IPS-NIHi11 (cell line): ENCODE measurements at regions not wholly inside any gene's neighbourhood (a gene's known extent, or its start where the extent isn't known, plus 50 kb on each side); places are given as distances from the start of the nearest gene placed in this dataset.
"Not testable (repeated sequence)": the region's sequence is repeated elsewhere in the genome, so short reads cannot be mapped to it uniquely, and the experiment has no call there.

Experiments
- DNase-seq: peaks from one replicate; pipeline ENCODE4 v3.0.0; 2012; ENCODE audit warnings: mixed read lengths, low spot score

DNA sequence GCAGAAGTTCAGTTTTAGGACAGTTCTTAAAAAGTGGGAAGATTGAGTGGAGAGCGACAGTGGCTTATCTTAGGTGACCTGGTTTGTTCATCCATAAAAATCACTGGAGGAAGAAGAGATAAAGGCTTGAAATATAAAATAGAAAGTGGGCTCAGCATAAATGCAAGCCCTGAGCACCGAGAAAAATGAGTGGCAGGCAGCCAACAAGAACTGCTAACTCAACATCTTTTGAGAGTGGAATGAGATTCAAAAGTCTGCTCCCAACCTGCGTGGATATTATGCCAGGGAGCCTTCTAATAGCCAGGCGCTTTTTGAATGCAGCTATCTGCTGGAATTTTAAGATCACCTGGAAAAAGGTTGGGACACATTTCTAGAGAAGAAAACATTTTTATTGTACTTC is 666.5 kb downstream of the FLRT2 start:
- no peak for DNase-seq

DNA sequence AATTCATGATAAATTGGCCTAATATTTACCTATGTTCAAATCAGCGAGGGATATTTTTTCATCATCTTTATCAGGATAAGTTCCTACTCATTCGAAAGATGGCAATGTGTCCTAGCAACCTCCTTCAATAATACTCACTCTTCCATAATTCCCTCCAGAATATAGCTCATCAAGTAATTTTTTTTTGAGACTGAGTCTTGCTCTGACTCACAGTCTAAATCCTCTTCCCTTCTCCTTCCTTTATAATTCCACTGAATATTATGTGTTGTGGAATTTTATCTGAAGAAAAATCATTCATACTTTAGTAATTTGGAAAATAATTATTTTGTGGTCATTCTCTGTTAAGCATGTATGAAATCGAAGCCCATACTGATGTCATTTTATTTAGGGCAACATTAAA is 663.8 kb downstream of the FLRT2 start:
- no peak for DNase-seq

DNA sequence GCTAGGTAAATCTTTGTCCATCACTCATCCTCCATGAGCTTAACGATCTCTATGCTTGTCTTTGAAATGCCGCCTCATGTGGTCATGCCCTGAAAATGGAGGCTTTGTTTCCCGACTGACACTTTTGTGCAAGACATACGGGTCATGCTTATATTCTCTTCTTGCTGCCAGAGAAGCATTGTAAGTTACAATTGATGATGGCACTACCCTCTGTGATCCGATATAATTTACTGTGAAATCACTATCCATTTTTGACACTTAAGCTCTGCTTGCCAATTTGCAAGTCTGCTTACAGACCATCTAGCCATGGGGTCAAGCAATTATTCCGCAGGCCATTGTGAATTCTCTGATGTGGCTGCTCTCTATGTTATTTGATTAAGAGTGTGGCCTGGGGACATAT is 650.0 kb downstream of the FLRT2 start:
- no peak for DNase-seq

DNA sequence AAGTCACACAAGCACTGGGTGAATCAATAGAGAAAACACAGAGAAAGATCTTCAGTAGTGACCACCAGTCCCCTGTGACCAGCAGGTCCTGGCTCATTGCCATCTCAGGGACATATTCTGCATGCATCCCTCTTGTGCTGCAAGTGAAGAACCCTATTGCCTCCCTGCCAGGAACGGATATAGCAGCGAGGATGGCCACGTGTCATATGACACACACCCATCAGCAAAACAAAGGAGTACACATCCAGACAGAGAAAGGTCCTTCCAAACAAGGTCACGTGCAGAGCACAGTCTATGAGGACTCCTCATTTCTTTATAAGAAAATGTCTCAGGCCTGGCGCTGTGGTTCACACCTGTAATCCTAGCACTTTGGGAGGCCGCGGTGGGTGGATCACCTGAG is 638.4 kb downstream of the FLRT2 start:
- DNase-seq: peak; percentile 11

DNA sequence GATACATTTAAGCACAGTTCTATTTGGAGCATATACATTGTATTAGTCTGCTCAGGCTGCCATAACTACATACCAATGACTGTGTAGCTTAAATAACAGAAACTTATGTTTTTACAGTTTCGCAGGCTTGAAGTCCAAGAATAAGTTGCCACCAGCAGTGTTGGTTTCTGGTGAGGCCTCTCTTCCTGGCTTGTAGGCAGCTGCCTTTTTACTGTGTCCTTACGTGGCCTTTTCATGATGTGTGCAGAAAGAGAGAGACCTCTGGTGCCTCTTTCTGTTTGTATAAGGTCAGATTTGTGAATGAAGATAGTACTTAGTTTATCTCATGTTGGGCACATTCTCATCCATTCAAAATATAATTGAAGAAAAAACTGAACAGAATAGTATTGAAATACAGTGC is 636.6 kb downstream of the FLRT2 start:
- DNase-seq: no peak

DNA sequence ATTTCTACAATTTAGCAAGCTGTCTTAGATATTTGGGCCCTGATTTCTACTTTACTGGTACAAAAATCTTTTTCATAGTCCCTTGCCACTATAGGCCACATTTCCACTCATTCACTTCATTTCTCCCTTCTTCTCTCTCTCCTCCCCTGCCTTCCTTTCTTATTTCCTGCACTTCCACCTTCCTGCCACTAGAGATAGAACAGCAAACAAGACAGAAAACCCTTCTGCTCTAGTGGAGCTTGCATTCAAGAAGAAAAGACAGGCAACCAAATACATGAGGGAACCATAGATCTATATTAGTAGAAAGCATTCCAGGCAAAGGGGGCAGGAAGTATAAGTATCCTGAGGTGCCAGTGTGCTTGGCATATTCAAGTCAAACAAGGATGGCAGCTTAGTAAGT is 623.5 kb downstream of the FLRT2 start:
- peak; percentile 35 for DNase-seq

DNA sequence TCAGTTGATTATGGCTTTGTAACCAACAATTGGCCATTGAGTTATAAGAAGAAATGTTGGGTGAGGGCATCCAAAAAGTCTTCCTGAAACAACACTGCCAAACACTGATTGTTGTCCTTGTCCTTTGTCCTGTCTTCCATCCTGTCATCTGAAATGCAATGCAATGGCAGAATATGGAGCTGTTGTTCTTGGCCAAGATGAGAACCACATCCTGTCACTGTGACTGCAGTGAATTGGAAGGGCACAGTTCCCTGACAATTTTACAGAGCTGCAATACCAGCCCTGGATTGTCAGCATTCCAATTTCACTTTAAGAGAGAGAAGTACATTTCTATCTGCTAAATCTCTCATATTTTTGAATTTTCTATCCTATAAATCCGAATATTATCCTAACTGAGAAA is 613.3 kb downstream of the FLRT2 start:
- no peak for DNase-seq

DNA sequence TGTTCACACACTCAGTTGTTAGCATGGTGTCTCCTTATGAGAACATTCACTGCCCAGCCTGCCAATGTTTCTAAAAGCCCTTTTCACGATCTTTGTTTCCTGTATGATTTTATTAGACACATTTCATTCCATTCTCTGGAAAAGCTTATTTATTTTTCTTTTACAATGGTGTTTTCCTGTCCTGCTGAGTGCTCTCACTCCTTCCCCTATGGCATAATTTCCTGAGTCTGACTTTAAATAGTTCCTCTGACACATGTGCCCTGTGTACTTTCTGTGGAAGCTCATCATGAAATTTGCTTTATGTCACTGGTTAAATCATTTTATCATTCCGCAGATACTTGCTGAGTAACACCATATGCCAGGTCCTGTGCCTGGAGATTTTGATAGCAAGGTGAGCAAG is 612.0 kb downstream of the FLRT2 start:
- DNase-seq: no peak

DNA sequence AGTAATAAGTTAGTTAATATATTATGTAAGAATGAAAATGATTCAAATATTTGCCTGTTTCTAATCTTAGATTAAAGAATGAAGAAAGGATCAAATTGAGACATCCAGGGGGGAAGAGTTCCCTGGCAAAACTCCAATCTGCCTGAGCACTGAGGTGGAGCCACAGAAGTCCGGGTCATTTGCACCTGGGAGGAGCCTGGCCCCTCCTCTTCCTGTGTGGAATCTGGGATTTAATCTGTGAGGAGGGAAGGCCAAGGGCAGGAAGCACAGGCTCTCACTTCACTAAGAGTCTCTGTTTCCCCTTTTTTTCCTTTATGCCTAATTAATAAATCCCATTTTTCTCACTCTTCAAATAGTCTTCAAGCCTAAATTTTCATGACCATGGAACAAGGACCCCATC is 599.5 kb downstream of the FLRT2 start:
- DNase-seq: no peak

DNA sequence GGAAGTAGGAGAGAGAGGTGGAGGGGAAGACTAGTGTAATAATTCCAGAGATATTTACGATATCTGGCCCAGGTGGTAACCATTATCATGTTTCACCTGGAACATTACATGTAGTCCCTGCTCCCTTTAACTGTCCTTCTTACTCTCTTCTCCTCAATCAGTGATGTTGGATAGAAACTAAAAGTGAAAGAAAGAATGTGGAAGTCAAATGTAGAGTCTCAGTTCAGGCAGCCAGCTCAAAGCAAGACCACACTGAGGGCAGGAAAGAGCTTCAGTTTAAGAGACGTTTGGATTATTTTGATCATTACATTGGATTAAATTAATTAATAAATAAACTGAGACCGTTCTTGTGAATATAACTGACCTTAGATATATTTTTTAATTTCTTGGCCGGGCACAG is 594.4 kb downstream of the FLRT2 start:
- no peak for DNase-seq

DNA sequence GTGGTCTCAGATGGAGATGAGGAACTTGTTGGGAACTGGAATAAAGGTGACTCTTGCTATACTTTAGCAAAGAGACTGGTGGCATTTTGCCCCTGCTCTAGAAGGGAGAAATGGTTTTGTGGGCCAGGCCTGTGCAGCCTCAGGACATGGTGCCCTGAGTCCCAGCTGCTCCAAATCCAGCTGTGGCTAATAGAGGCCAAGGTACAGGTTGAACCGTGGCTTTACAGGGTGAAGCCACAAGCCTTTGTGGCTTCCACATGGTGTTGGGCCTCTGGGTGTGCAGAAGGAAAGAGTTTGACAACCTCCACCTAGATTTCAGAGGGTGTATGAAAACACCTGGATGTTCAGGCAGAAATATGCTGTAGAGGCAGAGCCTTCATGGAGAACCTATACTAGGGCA is 586.0 kb downstream of the FLRT2 start:
- DNase-seq: no peak

DNA sequence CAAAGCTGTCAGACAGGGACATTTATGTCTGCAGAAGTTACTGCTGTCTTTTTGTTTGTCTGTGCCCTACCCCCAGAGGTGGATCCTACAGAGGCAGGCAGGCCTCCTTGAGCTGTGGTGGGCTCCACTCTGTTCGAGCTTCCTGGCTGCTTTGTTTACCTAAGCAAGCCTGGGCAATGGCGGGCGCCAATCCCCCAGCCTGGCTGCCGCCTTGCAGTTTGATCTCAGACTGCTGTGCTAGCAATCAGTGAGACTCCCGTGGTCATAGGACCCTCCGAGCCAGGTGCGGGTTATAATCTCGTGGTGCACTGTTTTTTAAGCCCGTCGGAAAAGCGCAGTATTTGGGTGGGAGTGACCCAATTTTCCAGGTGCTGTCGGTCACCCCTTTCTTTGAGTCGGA is 580.9 kb downstream of the FLRT2 start:
- not testable (repeated sequence) for DNase-seq

DNA sequence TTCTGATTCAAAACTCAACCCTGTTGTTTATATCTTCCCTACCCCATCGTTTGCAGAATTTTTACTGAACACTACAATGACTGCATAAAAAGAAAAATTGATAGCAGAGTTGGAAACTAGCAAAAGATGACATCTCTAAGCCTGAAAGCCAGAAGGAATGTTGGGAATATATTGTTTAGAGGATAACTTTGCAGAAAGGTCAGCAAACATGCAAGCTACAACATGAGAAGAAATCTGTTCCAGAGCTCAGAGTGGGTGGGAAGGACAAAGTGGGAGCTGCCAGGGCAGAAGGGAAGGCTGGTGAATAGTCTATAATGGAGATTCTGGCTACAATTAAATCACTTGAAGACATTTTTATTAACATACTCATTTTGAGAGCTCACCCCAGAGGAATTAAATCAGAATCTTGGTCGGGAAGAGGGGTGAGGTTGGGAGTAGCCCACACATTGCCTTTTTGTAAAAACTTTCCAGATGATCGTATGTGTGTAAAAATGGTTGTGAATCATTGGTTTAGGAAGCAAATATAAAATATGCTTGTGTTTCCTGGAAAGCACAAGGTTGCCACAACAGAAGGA is 574.8 kb downstream of the FLRT2 start:
- no peak for DNase-seq

DNA sequence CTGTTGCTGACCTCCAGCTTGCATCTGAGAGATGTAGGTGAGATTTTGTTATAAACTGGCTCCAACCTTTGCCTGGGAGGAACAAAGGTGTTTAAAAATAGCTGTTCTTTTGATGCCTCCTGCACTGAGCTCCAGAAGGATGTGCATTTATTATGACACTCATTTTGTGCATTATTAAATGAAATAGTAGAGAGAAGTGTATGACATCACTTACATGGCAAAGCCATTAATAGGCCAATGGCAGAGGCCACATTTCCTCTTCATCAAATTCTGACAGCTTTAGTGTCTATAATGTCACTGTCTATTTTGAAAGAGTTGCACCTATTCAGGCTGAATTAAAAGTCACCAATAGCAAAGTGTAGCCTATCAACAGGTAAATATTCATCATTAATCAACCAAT is 564.6 kb downstream of the FLRT2 start:
- DNase-seq: no peak

DNA sequence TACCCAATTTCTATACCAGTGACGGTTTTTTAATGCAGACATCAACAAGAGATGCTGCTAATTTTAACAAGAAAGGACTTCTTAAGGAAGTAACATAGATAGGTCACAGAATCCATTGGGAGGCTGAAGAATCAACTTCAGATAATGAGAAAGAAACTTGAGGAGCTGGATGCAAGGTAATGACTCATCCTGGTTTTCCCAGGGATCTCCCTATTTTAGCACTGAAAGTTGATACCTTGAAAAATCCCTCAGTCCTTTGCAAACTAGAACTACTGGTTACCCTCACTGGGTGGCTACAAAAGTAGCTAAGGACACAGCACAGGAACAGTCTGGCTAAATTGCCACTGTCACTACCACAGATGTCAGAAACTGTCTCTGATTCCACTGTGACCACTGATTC is 561.9 kb downstream of the FLRT2 start:
- no peak for DNase-seq

DNA sequence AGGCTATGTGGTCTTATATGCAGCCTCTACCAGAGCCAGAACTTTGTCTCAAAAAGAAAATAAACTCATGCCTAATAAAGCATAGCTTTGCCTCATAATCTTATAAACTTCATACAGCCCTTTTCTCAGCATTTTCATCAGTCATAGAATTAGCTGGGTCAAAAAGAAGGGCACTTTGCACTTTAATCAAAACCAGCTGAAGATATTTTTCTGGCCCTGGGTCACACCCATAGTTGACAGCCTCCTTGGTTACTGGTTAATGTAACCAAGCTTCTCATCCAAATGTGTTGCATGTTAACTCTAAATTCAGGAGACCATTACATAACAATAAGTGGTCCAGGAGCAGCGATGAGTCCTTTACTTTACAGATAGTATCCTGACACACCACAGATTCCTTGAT is 558.2 kb downstream of the FLRT2 start:
- DNase-seq: no peak

DNA sequence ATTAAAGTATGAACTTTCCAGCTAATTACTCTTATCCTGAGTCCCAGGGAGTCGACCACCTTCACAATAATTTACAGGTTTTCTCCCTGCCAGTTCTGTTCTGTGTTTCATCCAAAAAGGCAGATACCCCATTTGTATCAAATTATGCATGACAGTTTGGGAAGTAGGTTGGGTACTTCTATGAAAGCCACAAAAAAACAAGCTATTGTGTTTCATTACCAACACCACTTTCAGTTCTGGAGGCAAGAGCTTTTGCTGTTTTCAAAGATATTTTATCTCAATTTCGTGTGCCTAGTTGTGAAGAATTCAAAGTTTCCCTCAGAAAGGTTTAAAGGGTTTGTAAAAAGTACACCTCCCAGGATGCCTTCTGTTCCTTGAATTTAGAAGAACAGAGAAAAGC is 557.4 kb downstream of the FLRT2 start:
- no peak for DNase-seq

DNA sequence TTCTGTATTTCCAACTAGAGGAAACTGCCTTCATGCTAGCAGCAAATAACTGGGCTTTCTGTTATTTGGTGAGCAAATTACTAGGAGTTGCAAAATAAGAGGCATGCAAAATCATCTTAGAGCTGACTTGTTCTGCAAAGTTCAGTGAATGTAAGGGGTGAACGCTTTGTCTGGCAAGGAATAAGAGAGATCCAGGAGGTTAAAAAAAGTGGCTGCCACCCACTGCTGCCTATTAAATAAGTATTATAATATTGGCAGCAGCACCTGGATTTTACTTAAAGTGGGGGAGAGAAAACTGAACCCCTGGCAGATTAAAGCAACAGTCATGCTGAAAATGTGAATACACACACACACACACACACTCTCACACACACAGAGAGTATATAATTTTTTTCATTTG is 557.0 kb downstream of the FLRT2 start:
- no peak for DNase-seq

DNA sequence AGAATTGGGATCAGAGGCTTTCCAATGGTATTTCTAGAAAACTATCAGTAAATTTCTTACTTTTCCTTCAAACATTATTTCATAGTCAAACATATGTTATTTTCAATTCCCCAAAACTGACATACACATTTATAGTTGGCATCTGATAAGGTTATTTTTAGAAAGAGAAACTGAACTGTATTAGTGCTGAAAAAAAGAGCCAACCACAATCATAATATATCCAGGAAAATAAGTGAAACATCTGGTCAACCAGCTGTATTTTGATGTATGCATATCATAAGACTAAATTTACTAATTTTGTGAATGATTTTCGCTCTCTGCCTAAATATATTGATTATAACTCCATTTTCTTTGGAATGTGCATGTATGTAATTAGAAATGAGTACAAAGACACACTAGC is 554.2 kb downstream of the FLRT2 start:
- DNase-seq: no peak

DNA sequence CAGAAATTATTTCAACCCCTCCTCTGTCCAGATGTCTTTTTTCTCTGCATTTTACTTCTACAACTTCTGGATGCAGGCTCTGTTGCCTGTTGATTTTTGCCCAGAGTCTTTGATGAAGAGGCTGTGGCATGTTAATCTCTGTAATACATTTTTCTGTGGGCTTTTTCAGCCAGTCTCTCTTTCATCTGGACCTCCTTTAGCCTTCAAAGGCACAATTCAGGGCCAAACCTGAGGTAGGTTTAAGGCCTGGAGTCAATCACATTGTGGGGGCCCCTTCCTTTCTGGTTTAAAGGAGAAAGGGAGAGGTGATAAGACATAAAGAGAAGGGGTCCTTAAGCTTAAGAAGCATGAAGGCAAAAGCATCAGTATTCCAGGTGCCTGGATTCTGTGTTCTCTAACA is 553.7 kb downstream of the FLRT2 start:
- DNase-seq: no peak

DNA sequence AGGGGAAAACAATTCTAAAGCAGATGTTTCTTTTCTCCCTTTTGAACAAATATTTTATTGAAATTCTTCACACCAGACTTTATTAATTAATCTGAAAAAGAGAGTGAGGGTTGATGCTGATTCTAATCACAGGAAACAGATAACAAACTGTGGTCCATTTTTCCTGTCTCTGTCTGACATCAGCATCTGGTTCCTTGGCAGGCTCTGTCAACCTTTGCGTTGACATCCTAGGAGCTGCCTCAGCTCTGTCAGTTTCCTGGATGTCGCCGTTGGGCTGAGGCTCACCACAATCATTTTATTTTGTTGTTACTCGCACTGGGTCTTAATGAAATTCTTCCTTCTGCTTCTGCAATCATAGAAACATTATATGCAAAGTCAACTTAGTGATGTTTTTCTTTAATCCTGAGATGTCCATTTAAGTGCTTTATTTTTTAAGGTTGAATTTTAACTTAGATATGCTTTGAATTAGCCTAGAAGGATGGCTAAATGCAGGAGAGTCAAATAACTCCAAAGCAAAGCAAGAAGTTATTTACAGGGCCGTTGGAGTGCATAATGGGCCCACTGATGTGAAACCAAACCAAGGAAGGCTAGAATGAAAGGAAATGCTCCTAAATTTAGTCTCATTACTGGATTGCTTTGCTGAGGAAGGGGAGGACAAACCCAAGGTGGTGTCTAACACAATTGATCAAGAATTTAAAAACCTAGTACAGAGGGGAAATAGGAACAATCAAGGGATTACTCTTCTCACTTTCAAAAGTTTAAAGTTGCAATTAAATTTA is 542.4 kb downstream of the FLRT2 start:
- no peak for DNase-seq

DNA sequence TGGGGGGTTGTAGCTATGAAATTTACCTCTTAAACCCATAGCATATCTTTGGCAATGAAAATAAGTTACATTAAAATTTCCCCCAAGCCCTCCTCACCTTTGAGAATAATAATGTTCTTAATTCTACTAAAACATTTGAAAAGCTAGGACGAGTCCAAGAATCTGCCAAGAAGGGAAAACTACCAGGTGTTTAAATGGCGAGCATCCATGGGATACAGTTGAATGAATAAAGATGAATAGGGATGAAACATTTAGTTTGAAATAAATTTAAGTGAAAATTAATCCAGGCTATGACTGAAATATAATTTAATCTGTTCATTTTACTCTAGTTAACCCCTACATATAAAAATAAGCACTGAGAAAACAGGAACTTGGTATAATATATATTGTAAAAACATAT is 536.7 kb downstream of the FLRT2 start:
- no peak for DNase-seq

DNA sequence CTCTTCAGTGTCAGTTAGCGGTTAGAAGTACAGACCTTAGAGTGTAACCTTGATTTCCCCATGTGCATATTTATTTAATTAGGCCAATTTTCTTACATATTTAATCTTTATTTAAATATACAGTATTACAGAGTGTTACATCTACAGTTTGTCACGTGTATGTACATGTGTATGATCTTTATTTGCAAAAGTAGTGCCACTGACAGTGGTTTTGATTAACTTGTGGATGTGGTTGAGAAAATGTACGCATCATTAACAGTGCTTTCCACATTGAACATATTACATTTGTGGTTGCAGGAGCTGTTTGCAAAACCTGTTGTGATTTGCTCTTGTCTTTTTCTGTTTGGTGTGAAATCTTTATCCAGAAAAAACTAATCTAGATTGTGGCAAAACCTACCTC is 535.5 kb downstream of the FLRT2 start:
- DNase-seq: no peak

DNA sequence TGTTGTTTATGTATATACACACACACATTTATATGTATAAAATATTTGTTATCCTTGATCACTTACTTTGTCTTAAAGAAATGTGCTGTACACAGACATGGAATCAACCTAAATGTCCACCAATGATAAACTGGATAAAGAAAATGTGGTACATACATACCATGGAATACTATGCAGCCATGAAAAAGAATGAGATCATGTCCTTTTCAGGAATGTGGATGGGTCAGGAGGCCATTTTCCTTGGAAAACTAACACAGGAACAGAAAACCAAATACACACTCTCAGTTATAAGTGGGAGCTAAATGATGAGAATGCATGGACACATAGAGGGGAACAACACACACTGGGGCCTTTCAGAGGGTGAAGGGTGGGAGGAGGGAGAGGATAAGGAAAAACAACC is 534.7 kb downstream of the FLRT2 start:
- DNase-seq: not testable (repeated sequence)
